AG04450 (cell line): ENCODE measurements at regions not wholly inside any gene's neighbourhood (a gene's known extent, or its start where the extent isn't known, plus 50 kb on each side); places are given as distances from the start of the nearest gene placed in this dataset.
"Not testable (repeated sequence)": the region's sequence is repeated elsewhere in the genome, so short reads cannot be mapped to it uniquely, and the experiment has no call there.

Source experiments
- CTCF ChIA-PET: fragments of 300-600, 350-600 bp; formaldehyde crosslinking; extraction: SDS; loops from one replicate; lab custom pipeline; 2022; ENCODE audit warnings: antibody characterized with exemption, inconsistent platforms; lab: Charles Lee
- POLR2A ChIA-PET: fragments of 350-600 bp; formaldehyde crosslinking; extraction: SDS; loops from one replicate; lab custom pipeline; 2021; ENCODE audit warnings: antibody characterized with exemption, inconsistent platforms; lab: Yijun Ruan, JAX
- DNase-seq: peaks from one replicate; pipeline ENCODE4 v3.0.0-alpha.2; 2011; ENCODE audit warnings: low read depth, low spot score
- H3K27ac ChIP-seq: one replicate; pipeline ENCODE4 v1.5.1; 2012; ENCODE audit warnings: low read depth, low read length, control low read depth
- H3K27me3 ChIP-seq: one replicate; pipeline ENCODE4 v1.6.0; 2012; ENCODE audit warnings: low read length; ENCODE audit not compliant: control insufficient read depth, insufficient read depth
- H3K4me3 ChIP-seq: 2 replicates; pipeline ENCODE4 v1.5.1; 2011; ENCODE audit warnings: mild to moderate bottlenecking, low read depth, low read length, control low read depth
- H3K9me3 ChIP-seq: 2 replicates; pipeline ENCODE4 v1.5.1; 2012; ENCODE audit warnings: low read length; ENCODE audit not compliant: control insufficient read depth, insufficient read depth
- TF ChIP-seq, protein P1 (sequence below): IDR thresholded peaks from 2 replicates; pipeline ENCODE4 v1.5.1; 2011; ENCODE audit warnings: low read depth, low read length, control low read depth, inconsistent platforms

DNA sequence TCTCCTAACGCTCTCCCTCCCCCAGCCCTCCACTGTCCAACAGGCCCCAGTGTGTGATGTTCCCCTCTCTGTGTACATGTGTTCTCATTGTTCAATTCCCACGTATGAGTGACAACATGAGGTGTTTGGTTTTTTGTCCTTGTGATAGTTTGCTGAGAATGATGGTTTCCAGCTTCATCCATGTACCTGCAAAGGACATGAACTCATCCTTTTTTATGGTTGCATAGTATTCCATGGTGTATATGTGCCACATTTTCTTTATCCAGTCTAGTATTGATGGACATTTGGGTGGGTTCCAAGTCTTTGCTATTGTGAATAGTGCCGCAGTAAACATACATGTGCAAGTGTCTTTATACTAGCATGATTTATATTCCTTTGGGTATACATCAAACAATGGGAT, 347.4 kb downstream of the MAGEE1 start:
- POLR2A ChIA-PET, H3K27ac ChIP-seq, H3K9me3 ChIP-seq, DNase-seq, H3K4me3 ChIP-seq, CTCF ChIA-PET, H3K27me3 ChIP-seq: not testable (repeated sequence)

DNA sequence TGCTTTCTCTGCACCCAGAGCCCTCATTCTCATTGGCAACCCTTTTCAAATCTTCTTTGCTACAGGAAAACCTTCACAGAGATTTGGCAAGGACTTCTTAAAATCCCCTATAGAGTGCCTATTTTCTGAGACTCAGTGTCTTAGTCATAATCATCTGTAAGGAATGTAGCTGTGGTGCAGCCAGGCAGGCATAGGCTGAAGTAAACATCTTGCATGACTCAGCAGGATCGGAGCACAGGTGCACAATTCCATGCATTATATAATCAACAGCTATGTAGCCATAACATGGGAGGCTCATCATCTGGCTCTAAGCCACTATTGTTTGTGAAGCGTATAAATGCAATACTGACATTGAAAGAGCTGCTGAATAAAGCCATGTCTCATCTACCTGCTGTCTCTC, 368.8 kb downstream of the MAGEE1 start:
- TF ChIP-seq, protein P1, sequence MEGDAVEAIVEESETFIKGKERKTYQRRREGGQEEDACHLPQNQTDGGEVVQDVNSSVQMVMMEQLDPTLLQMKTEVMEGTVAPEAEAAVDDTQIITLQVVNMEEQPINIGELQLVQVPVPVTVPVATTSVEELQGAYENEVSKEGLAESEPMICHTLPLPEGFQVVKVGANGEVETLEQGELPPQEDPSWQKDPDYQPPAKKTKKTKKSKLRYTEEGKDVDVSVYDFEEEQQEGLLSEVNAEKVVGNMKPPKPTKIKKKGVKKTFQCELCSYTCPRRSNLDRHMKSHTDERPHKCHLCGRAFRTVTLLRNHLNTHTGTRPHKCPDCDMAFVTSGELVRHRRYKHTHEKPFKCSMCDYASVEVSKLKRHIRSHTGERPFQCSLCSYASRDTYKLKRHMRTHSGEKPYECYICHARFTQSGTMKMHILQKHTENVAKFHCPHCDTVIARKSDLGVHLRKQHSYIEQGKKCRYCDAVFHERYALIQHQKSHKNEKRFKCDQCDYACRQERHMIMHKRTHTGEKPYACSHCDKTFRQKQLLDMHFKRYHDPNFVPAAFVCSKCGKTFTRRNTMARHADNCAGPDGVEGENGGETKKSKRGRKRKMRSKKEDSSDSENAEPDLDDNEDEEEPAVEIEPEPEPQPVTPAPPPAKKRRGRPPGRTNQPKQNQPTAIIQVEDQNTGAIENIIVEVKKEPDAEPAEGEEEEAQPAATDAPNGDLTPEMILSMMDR, result no peak
- CTCF ChIA-PET, result no interaction called here
- H3K9me3 ChIP-seq, result no peaks in the 10 kb centered on the region; the same call in 1 of the 2 replicates
- no peaks in the 10 kb centered on the region for H3K27me3 ChIP-seq
- POLR2A ChIA-PET, result no interaction called here
- no peak for DNase-seq
- H3K27ac ChIP-seq, result no peak overlapping the region
- H3K4me3 ChIP-seq, result no peak overlapping the region

DNA sequence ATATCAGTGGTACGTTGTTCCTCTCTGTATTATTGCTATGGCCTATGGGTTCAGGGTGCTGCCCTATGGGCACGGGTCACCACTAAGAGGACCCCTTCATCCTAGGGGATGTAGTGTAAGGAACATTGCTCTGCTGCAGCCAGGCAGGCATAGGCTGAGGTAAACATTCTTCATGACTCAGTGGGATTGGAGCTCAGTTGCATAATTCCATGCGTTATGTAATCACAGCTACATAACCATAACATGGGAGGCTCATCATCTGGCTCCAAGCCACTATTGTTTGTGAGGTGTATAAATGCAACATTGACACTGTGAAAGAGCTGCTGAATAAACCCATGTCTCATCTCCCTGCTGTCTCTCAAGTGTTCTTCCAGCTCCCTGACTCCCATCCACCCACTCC, 375.2 kb downstream of the MAGEE1 start:
- CTCF ChIA-PET, result no interaction called here

DNA sequence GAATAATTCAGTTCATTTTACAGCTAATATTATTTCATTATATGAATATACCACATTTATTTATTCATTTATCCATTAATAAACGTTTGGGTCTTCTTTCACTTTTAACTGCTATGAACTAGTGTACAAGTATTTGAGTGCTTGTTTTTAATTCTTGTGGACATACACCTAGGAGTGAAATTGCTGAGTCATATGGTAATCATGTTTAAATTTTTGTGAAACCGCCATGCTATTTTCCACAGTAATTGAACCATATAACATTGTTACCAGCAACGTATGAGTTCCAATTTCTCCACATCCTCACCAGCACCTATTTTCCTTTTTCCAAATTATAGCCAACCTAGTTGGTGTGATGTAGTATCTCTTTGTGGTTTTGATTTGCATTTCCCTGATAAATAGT, 388.2 kb downstream of the MAGEE1 start:
- TF ChIP-seq, protein P1, result no peak
- no peak overlapping the region for H3K27ac ChIP-seq
- ChIA-PET CTCF (no interaction called here), POLR2A (no interaction called here)
- no peak overlapping the region for H3K4me3 ChIP-seq
- no peaks in the 10 kb centered on the region for H3K9me3 ChIP-seq
- no peak for DNase-seq
- H3K27me3 ChIP-seq, result no peaks in the 10 kb centered on the region

More for the DNA sequence above, 375.2 kb downstream of the MAGEE1 start:
- POLR2A ChIA-PET, result no interaction called here
- Histone ChIP-seq H3K27ac (no peak overlapping the region), H3K9me3 (no peaks in the 10 kb centered on the region; the same call in 1 of the 2 replicates), H3K27me3 (no peaks in the 10 kb centered on the region), H3K4me3 (no peak overlapping the region)
- no peak for DNase-seq
- TF ChIP-seq, protein P1, result no peak

DNA sequence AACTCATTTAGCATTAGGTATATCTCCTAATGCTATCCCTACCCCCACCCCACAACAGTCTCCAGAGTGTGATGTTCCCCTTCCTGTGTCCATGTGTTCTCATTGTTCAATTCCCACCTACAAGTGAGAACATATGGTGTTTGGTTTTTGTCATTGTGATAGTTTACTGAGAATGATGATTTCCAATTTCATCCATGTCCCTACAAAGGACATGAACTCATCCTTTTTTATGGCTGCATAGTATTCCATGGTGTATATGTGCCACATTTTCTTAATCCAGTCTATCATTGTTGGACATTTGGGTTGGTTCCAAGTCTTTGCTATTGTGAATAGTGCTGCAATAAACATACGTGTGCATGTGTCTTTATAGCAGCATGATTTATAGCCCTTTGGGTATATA, 389.8 kb downstream of the MAGEE1 start:
- POLR2A ChIA-PET, H3K27ac ChIP-seq, H3K4me3 ChIP-seq, H3K9me3 ChIP-seq, H3K27me3 ChIP-seq, CTCF ChIA-PET, DNase-seq: not testable (repeated sequence)

DNA sequence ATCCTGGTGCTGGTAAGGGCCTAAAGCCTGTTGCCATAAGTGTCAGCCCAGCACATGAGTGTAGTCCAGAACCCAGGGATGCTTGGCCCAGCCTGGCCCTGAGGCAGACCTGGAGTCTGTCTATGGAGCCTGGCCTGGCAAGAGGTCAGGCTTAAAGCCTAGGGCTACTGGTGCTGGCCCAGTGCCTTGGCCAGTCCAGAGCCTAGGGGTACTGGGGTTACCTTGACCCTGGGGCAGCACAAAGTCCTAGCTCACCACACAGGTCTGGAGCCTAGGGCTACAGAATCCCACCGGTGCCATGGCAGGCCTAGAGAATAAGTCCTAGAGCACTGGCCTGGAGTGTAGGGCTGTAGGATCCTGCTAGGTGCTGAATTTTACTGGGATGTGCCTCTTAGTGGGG, 393.8 kb downstream of the MAGEE1 start:
- no peak overlapping the region for H3K4me3 ChIP-seq
- H3K27ac ChIP-seq, result no peak overlapping the region
- ChIA-PET POLR2A (no interaction called here), CTCF (no interaction called here)
- TF ChIP-seq, protein P1, result no peak
- no peaks in the 10 kb centered on the region; the same call in 1 of the 2 replicates for H3K9me3 ChIP-seq
- no peaks in the 10 kb centered on the region for H3K27me3 ChIP-seq
- no peak for DNase-seq
